ENCODE measurements at regions not wholly inside any gene's neighbourhood (a gene's known extent, or its start where the extent isn't known, plus 50 kb on each side); places are given as distances from the start of the nearest gene placed in this dataset.
"Not testable (repeated sequence)": the region's sequence is repeated elsewhere in the genome, so short reads cannot be mapped to it uniquely, and the experiment has no call there.

DNA sequence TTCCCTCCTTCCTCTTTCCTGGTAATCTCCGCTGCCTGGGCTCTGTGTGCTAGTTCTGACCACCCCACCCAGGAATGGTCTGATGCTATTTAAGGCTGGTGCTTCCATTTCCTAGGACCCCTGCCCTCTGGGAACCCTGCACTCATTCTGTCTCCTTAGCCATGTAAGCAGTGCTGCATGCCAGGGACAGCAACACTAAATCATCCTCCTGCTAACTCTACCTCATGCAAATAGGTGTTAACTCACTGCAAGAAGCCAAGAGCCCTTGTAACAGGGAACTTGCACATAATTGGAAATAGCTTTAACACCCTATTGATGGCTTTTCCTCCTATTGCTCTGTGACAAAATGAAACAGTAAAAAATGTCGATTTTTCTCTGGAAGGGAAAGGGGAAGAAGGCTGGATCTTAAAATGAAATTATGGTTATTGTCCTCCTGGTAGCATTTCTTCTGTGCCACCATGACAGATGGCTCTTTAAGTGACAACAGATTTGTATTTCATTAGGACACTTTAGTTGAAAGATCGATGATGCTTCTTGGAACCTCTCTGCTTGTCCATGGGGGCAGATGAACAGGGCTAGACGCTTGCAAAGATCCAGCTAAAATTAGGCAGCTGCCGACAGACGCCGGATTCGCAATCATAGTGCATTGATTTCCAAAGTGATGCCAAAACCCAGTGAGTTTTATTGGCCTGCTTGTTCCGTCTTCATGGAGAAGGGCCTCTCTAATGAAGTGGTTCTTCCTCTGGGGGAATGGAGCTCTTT lies 551.7 kb downstream of the MATN1 start:
- DNase-seq (ENCODE audit: low read depth in 4 of 4, low spot score in 1 of 4), result no peak

DNA sequence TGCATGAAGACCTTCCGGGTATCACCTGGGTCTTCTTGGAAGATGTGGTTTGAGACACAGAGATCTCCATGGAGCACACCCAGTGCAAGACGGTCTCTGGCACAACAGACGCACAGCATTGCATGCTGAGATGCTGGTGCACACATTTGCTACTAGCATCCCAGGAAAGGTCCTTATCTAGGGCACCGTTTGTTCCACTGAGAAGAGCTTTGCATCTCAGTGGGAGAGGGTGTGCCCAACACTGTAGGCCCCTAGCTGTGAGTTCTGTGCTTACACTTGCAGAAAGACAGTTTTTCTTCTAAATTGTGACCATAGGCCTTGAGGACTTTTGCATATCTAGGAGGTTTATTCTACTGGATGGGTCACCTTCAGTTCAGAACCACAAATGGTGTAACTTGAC lies 554.1 kb downstream of the MATN1 start:
- no peak for DNase-seq (ENCODE audit: low read depth in 4 of 4, low spot score in 1 of 4)

DNA sequence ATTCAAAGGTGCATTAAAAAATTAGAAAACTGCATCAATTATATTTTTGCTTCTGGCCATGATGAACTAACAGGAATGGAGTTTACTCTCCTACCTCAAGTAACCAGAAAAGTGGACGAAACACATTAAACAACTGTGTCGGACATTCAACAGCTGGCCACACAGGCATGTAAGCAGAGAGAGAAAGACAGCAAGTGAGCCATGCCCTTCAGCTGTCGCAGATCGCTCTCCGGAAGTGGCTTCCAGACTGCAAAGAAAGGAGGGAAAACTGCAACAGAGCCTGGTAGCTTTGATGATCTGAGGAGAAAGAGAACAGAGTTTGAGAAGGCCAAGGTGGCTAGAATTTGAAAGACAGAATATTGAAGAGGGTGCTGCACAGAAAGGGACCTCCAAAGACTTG lies 557.2 kb downstream of the MATN1 start:
- no peak for DNase-seq (ENCODE audit: low read depth in 4 of 4, low spot score in 1 of 4)

DNA sequence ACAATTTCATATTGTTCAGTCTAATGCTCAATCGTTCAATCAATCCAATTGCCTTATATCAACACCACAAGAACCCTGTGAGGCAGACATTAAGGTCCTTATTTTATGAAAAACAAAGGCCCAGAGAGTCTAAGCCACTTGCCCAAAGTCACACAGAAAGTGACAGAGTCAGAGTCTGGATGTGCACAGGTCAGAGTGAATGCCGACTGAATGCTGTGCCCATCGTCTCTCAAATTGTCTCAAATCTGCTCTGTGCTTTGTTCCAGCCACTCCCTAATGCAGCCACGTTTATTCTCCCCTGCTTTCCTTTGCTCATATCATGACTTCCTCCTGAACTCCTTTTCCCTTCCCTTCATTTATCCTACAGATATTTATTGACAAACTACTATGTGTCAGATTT lies 558.3 kb downstream of the MATN1 start:
- no peak for DNase-seq (ENCODE audit: low read depth in 4 of 4, low spot score in 1 of 4)

DNA sequence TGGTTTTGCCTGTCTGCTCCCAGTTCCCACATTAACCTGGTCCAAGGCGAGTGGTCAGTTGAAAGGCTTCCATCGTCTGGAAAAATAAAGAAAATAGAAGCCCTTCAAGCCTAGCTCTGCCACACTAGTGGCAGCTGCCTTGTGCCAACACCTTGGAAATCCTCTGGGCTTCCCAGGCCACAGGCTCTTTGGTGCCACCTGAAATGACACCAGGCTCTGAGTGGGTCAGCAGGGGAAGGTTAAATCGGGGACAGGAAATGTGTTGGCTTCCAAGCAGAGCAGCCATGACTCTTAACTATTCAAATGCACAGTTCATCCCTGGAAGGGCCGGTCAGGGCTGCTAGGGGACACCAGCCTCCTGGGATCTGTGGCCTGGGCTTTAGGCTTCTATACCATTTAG lies 558.7 kb downstream of the MATN1 start:
- no peak for DNase-seq (ENCODE audit: low read depth in 4 of 4, low spot score in 1 of 4)

GRCh38 chr1:30162565-30162964 lies 560.8 kb downstream of the MATN1 start:
- no peak for DNase-seq (ENCODE audit: low read depth in 4 of 4, low spot score in 1 of 4)

GRCh38 chr1:30161953-30162352 lies 561.4 kb downstream of the MATN1 start:
- no peak for DNase-seq (ENCODE audit: low read depth in 4 of 4, low spot score in 1 of 4)

DNA sequence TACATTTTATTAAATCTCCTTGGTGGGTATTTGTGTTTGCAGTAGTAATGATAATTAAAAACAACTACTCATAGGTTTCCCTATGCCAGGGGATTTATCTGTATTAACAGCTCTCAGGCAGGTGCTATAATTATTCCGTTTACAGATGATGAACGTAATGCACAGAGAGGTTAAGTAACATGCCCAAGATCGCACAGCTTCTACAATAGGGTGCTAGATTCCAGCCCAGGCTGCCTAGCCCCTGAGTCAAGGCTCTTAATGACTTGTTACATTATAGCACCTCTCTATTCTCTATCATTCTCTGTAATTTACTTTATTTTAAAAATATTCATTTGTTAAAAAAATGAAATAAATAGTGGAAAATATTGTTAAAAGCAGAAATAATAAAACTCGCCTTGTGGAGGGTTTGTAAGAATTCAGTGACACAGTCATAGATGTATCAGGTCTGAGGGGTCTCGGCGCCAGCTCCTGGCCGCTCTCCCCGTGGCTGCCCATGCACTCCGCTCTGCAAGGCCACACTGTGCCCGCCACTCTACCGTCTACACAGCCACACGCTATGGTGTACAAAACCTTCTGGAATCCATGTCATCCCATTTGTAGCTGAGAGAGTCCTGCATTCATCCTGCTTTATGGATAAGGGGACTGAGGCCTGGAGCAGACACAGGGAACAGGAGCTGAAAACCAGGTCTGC lies 562.2 kb downstream of the MATN1 start:
- DNase-seq (ENCODE audit: low read depth in 4 of 4, low spot score in 1 of 4), result no peak

GRCh38 chr1:30159015-30159414 lies 564.4 kb downstream of the MATN1 start:
- DNase-seq (ENCODE audit: low read depth in 4 of 4, low spot score in 1 of 4), result no peak

DNA sequence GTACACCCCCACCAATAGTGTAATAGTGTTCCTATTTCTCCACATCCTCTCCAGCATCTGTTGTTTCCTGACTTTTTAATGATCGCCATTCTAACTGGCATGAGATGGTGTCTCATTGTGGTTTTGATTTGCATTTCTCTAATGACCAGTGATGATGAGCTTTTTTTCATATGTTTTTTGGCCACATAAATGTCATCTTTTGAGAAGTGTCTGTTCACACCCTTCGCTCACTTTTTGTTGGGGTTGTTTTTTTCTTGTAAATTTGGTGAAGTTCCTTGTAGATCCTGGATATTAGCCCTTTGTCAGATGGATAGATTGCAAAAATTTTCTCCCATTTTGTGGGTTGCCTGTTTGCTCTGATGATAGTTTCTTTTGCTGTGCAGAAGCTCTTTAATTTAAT lies 567.7 kb downstream of the MATN1 start:
- not testable (repeated sequence) for DNase-seq (ENCODE audit: low read depth in 4 of 4, low spot score in 1 of 4)

DNA sequence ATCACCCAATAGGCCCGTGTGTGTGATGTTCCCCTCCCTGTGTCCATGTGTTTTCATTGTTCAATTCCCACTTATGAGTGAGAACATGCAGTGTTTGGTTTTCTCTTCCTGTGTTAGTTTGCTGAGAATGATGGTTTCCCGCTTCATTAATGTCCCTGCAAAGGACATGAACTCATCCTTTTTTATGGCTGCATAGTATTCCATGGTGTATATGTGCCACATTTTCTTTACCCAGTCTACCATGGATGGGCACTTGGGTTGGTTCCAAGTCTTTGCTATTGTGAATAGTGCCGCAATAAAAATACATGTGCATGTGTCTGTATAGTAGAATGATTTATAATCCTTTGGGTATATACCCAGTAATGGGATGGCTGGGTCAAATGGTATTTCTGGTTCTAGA lies 568.1 kb downstream of the MATN1 start:
- not testable (repeated sequence) for DNase-seq (ENCODE audit: low read depth in 4 of 4, low spot score in 1 of 4)

DNA sequence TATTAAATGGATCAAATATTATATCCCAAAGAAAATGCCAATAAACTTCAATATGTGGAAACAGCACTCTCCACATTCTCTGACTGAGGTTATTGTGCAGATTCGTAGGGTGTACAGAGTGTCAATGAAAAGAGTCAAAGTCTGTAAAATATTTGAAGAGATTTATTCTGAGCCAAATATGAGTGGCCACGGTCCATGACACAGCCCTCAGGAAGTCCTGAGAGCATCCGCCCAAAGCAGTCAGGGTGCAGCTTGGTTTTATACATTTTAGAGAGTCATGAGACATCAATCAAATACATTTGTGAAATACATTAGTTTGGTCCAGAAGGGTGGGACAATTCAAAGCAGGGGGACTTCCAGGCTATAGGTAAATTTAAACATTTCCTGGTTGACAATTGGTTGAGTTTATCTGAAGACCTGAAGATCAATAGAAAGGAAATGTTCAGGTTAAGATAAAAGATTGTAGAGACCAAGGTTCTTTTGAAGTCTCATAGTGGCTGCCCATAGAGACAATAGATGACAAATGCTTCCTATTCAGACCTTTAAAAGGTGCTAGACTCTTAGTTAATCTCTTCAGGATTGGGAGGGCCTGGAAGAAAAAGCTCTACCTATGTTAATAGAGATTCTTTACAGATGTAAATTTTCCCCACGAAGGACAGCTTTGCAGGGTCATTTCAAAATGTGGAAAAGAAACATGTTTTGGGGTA lies 569.5 kb downstream of the MATN1 start:
- no peak for DNase-seq (ENCODE audit: low read depth in 4 of 4, low spot score in 1 of 4)

DNA sequence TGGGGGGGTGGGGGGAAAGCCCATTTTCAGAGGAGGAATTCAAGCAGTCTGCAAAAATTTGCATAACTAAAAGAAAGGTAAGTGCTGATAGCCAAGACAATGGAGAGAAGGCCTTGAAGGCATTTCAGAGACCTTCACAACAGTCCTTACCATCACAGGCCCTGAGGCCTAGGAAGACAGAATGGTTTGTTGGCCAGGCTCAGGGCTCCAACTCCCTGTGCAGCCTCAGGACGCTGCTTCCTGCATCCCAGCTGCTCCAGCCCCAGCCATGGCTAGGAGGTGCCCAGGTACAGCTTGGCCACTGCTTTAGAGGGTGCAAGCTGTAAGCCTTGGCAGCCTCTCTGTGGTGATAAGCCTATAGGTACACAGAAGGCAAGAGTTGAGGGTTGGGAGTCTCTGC lies 571.6 kb downstream of the MATN1 start:
- no peak for DNase-seq (ENCODE audit: low read depth in 4 of 4, low spot score in 1 of 4)

DNA sequence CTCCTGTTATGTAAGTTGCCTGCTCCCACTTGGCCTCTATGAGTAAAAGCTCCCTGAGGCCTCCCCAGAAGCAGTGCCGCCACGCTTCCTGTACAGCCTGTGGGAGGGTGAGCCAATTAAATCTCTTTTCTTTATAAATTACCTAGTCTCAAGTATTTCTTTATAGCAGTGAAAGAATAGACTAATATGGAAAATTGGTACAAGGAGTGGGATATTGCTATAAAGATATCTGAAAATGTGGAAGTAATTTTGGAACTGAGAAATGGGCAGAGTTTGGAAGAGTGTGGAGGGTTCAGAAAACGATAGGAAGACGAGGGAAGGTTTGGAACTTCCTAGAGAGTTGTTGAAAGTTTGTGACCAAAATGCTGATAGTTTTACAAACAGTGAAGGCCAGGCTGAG lies 572.3 kb downstream of the MATN1 start:
- DNase-seq (ENCODE audit: low read depth in 4 of 4, low spot score in 1 of 4), result no peak

GRCh38 chr1:30149226-30149625 lies 574.2 kb downstream of the MATN1 start:
- DNase-seq (ENCODE audit: low read depth in 4 of 4, low spot score in 1 of 4), result no peak

DNA sequence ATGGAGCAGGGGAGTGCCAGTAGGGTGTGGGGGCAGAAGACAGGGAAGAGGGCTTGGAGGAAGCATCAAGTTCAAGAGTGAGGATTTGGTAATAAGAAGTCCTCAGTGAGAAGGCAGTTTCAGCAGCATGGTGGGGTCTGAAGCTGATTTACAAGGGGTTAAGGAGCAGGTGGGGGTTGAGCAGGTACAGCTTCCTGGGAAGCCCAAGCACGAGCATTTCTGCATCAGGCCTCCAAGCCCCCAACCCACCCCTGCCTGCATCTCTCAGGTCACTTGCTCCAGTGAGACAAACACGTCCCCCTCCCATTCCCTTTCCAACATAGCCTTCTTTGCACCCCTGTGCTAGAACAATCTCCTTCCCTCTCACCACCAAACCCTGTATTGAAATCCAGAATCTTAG lies 574.7 kb downstream of the MATN1 start:
- DNase-seq (ENCODE audit: low read depth in 4 of 4, low spot score in 1 of 4), result no peak

DNA sequence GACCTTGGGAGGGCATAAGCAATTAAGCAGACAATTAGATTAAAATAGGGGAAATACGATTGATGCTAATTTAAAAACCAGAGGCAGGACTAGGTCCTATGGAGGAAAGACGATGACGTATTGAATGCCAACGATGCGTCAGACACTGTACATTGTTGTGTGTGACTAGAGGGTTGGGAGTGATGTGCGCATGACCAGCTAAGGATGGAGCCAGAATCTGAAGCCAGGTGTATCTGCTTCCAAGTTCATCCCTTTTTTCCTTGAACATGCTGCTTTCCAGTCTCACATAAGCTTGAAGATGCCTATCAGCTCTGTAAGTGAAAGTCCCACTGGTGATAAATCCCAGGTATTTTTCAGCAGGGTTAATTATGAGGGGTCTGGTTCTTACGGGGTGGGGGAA lies 576.2 kb downstream of the MATN1 start:
- DNase-seq (ENCODE audit: low read depth in 4 of 4, low spot score in 1 of 4), result no peak

GRCh38 chr1:30146448-30146847 lies 576.9 kb downstream of the MATN1 start:
- DNase-seq (ENCODE audit: low read depth in 4 of 4, low spot score in 1 of 4), result no peak

- DNase-seq (ENCODE audit: low read depth in 4 of 4, low spot score in 1 of 4), result no peak
Measured at GRCh38 chr1:30145723-30146303, 577.6 kb downstream of the MATN1 start.

DNA sequence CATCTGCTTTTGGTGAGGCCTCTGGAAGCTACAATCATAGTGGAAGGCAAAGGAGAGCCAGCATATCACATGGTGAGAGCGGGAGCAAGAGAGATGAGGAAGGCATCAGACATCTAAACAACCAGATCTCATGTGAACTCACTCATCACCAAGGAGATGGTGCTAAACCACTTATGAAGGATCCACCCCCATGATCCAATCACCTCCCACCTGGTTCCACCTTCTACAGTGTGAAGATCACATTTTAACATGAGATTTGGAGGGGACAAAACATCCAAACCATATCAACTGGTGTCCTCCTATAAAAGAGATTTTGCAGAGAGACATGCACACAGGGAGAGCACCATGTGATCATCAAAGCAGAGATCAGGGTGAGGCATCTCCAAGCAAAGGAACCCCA lies 578.6 kb downstream of the MATN1 start:
- DNase-seq (ENCODE audit: low read depth in 4 of 4, low spot score in 1 of 4), result no peak

DNA sequence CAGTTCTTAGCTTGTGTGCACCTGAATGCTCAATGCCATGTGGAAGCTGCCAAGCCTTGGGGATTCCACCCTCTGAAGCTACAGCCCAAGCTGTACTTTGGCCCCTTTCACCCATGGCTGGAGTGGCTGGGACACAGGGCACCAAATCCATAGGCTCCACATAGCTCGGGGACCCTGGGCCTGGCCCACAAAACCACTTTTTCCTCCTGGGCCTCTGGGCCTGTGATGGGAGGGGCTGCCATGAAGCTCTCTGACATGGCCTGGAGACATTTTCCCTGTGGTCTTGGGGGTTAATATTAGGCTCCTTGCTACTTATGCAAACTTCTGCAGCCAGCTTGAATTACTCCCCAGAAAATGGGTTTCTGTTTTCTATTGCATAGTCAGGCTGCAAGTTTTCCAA lies 579.9 kb downstream of the MATN1 start:
- no peak for DNase-seq (ENCODE audit: low read depth in 4 of 4, low spot score in 1 of 4)

GRCh38 chr1:30140566-30140965 lies 582.8 kb downstream of the MATN1 start:
- DNase-seq (ENCODE audit: low read depth in 4 of 4, low spot score in 1 of 4), result no peak

Measured in stimulated activated CD4-positive, alpha-beta T cell treated with anti-CD3 and anti-CD28 coated beads, Interleukin-1b, Interleukin-23, amount 100 ng/mL, for 24 hours (primary cell).